ENCODE measurements at regions not wholly inside any gene's neighbourhood (a gene's known extent, or its start where the extent isn't known, plus 50 kb on each side); places are given as distances from the start of the nearest gene placed in this dataset.

DNA sequence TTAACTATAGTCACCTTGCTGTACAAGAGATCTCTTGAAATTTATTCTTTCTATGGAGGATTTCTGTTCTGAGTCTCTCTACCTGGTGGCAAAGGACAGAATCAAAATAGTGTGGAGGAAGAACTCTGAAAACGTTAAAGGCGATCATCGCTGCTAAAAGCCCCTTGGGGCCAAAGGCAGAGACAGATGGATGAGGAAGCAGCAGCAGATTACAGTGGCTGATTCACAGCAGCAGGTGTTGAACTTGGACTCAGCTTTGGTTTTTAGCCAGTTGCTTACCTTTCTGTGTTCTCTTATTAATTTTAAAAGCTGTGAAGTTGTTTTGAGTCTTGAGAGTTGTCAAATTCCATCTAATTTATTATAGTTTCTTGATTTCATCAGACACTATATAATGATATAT, 956.1 kb upstream of the GOT2 start:
- ChIA-PET RAD21 (ENCODE audit: unreplicated experiment) (no interaction called here), SMC1A (ENCODE audit: uncharacterized antibody, unreplicated experiment) (no interaction called here), POLR2A (no interaction called here), CTCF (no interaction called here)
- BruUV-seq (replicated peaks), result no TSS peak
- Histone ChIP-seq H3K9me3 (replicated peaks; ENCODE audit: control insufficient read depth, insufficient read depth, low read length) (no peaks in the 10 kb centered on the region), H3K79me2 (ENCODE audit: control insufficient read depth, insufficient read depth, low read length) (no peaks in the 10 kb centered on the region), H2AFZ (ENCODE audit: control insufficient read depth, low read depth, low read length) (no peak overlapping the region), H3K4me2 (ENCODE audit: control insufficient read depth, insufficient read depth) (no peak overlapping the region), H3K27me3 (replicated peaks in 1 of 2; ENCODE audit: control insufficient read depth in 2 of 2, insufficient read depth in 2 of 2, low read length in 1 of 2) (no peaks in the 10 kb centered on the region), H3K36me3 (ENCODE audit: control insufficient read depth in 2 of 2, insufficient read depth in 2 of 2, low read length in 1 of 2) (no peaks in the 10 kb centered on the region), H4K20me1 (ENCODE audit: control insufficient read depth, insufficient read depth) (no peaks in the 10 kb centered on the region), H3K4me3 (no peak overlapping the region), H3K9ac (ENCODE audit: control insufficient read depth, insufficient read depth, low read length) (no peak overlapping the region), H3K4me1 (ENCODE audit: control insufficient read depth, insufficient read depth, low read length) (no peaks in the 10 kb centered on the region), H3K27ac (ENCODE audit: control insufficient read depth, insufficient read depth) (no peak overlapping the region)
- ATAC-seq (no peak), FAIRE-seq (no peak), DNase-seq (ENCODE audit: low read depth, low spot score) (no peak)
- in situ Hi-C loops (cut with MboI), result no loop called here
- 3% methylated on average over 3 of the region's 3 CpGs for WGBS (ENCODE audit: insufficient coverage, insufficient replicate concordance, low lambda C conversion rate, missing lambda C conversion rate)
- intact Hi-C loops (cut with micrococcal nuclease; ENCODE audit: unreplicated experiment), result no loop called here
- TF ChIP-seq KLF5 (IDR thresholded peaks at IDR 0.05; ENCODE audit: partially characterized antibody), result no peak
- TF ChIP-seq MXI1 (IDR thresholded peaks at IDR 0.05; ENCODE audit: low read depth, low read length), result no peak
- TF ChIP-seq ESRRA (IDR thresholded peaks at IDR 0.05; ENCODE audit: low read length), result no peak
- no peak for TF ChIP-seq FOS (IDR thresholded peaks at IDR 0.05; ENCODE audit: borderline replicate concordance, extremely low read depth, insufficient read length)
- TF ChIP-seq SUZ12 (IDR thresholded peaks at IDR 0.05; ENCODE audit: unreplicated experiment), result no peak
- no peak for TF ChIP-seq ZNF274 (IDR thresholded peaks at IDR 0.05; ENCODE audit: insufficient read depth, insufficient read length)
- no peak for TF ChIP-seq MLLT1 (IDR thresholded peaks at IDR 0.05)
- no peak for TF ChIP-seq ASH2L (IDR thresholded peaks at IDR 0.05; ENCODE audit: borderline replicate concordance, low read depth)
- TF ChIP-seq NRF1 (conservative IDR thresholded peaks at IDR 0.05; ENCODE audit: low read depth, low read length), result no peak
- no peak for TF ChIP-seq LARP7 (IDR thresholded peaks at IDR 0.05)
